Erythroblast (primary cell): ENCODE measurements at regions not wholly inside any gene's neighbourhood (a gene's known extent, or its start where the extent isn't known, plus 50 kb on each side); places are given as distances from the start of the nearest gene placed in this dataset.

Experiments
- DNase-seq, 2 experiments: peaks; one replicate each; lab custom pipeline; 2025; lab: John Stamatoyannopoulos, UW
- GATA1 ChIP-seq: IDR thresholded peaks from 2 replicates; pipeline ENCODE4 v1.6.1; 2011; ENCODE audit warnings: low read depth, mild to moderate bottlenecking, control low read depth, low read length, moderate library complexity
- POLR2A ChIP-seq: IDR thresholded peaks from 2 replicates; pipeline ENCODE4 v1.6.1; 2011; ENCODE audit warnings: mild to moderate bottlenecking, low read length

- no peak for DNase-seq
- no peak for TF ChIP-seq GATA1
- no peak for TF ChIP-seq POLR2A
These were observed 169.0 kb upstream of the PHYHIPL start for GRCh38 chr10:59007307-59008025.

GRCh38 chr10:59008452-59008851 is 168.0 kb upstream of the PHYHIPL start:
- DNase-seq, result no peak
- TF ChIP-seq POLR2A (no peak), GATA1 (no peak)

- no peak for TF ChIP-seq POLR2A
- DNase-seq, result no peak
These were observed 164.3 kb upstream of the PHYHIPL start for GRCh38 chr10:59011972-59012632.

- TF ChIP-seq GATA1 (no peak), POLR2A (no peak)
- DNase-seq, result no peak
These were observed 163.6 kb upstream of the PHYHIPL start for GRCh38 chr10:59012839-59013238.

GRCh38 chr10:59016043-59016442 is 160.4 kb upstream of the PHYHIPL start:
- no peak for DNase-seq
- no peak for TF ChIP-seq POLR2A
- no peak for TF ChIP-seq GATA1

- DNase-seq, result no peak
- TF ChIP-seq POLR2A, result no peak
- no peak for TF ChIP-seq GATA1
These were observed 157.5 kb upstream of the PHYHIPL start for GRCh38 chr10:59018977-59019376.

GRCh38 chr10:59019603-59020002 is 156.8 kb upstream of the PHYHIPL start:
- TF ChIP-seq POLR2A (no peak), GATA1 (no peak)
- DNase-seq, result no peak

- TF ChIP-seq POLR2A (no peak), GATA1 (no peak)
These were observed 155.9 kb upstream of the PHYHIPL start for GRCh38 chr10:59020502-59020901.

GRCh38 chr10:59025981-59026765 is 150.3 kb upstream of the PHYHIPL start:
- no peak for TF ChIP-seq POLR2A
- TF ChIP-seq GATA1, result no peak
- no peak for DNase-seq

More at GRCh38 chr10:59020502-59020901, 155.9 kb upstream of the PHYHIPL start:
- no peak for DNase-seq

- TF ChIP-seq GATA1 (no peak), POLR2A (no peak)
- no peak for DNase-seq
These were observed 148.3 kb upstream of the PHYHIPL start for GRCh38 chr10:59027975-59028655.

GRCh38 chr10:59033622-59034021 is 142.8 kb upstream of the PHYHIPL start:
- no peak for DNase-seq
- TF ChIP-seq POLR2A (no peak), GATA1 (no peak)

GRCh38 chr10:59036311-59037017 is 140.0 kb upstream of the PHYHIPL start:
- TF ChIP-seq POLR2A, result no peak
- no peak for TF ChIP-seq GATA1
- no peak for DNase-seq

GRCh38 chr10:59037018-59037389 is 139.4 kb upstream of the PHYHIPL start:
- no peak for TF ChIP-seq POLR2A
- no peak for TF ChIP-seq GATA1
- DNase-seq, result no peak
